GM12878 (cell line): ENCODE measurements at regions not wholly inside any gene's neighbourhood (a gene's known extent, or its start where the extent isn't known, plus 50 kb on each side); places are given as distances from the start of the nearest gene placed in this dataset.

ENCODE experiments used
- CHD2 ChIP-seq: IDR thresholded peaks from 2 replicates; pipeline ENCODE4 v1.6.1; 2011; ENCODE audit warnings: low read depth, low read length, improper control_type of control experiment, borderline replicate concordance
- ZSCAN29 ChIP-seq: fragments of 450-650 bp; IDR thresholded peaks from 2 replicates; pipeline ENCODE4 v1.6.1; 2017; ENCODE audit warnings: mild to moderate bottlenecking, moderate library complexity
- TF ChIP-seq, protein P1 (sequence below): fragments of 450-650 bp; IDR thresholded peaks from 2 replicates; pipeline ENCODE4 v1.6.1; 2017; ENCODE audit warnings: mild to moderate bottlenecking
- TF ChIP-seq, protein P2 (sequence below): fragments of 150-350 bp; IDR thresholded peaks from 2 replicates; pipeline ENCODE4 v1.6.1; 2016; ENCODE audit warnings: low read depth, low read length
- TF ChIP-seq, protein P3 (sequence below): IDR thresholded peaks from 2 replicates; pipeline ENCODE4 v1.6.1; 2011; ENCODE audit warnings: low read depth, low read length, improper control_type of control experiment, borderline replicate concordance

DNA sequence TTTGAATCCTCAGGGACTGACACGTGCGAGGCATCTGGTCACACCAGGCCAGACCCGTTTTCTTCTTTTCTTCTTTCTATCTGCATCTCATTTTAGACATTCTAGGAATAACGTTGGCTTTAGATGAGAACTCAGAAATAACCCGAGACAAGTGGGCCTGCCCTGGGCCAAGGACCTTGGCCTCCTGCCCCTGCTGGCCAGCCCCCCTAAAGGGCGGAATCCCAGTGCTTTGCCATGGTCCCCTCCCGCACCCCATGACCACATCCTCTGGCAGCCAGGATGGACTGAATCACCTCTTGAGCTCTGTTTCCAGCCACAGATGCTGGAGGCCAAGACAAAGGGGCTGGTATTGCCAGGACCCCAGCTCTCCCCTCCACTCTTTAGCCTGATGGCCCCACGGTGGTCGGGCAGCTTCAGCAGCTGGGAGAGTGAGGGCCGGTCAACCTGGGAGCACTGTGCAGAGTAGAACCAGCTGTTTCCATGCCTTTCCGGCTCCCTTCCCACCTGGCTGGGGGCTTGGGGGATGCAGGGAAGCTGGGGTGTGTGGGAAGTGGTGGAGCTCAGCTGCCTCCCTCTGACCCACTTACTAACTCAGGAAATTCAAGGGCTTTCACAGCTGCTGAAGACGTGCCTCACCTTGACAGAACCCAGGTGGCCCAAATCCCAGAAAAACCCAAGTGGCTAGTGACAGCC lies 190.9 kb downstream of the FAM43A start (continued):
- TF ChIP-seq, protein P1, sequence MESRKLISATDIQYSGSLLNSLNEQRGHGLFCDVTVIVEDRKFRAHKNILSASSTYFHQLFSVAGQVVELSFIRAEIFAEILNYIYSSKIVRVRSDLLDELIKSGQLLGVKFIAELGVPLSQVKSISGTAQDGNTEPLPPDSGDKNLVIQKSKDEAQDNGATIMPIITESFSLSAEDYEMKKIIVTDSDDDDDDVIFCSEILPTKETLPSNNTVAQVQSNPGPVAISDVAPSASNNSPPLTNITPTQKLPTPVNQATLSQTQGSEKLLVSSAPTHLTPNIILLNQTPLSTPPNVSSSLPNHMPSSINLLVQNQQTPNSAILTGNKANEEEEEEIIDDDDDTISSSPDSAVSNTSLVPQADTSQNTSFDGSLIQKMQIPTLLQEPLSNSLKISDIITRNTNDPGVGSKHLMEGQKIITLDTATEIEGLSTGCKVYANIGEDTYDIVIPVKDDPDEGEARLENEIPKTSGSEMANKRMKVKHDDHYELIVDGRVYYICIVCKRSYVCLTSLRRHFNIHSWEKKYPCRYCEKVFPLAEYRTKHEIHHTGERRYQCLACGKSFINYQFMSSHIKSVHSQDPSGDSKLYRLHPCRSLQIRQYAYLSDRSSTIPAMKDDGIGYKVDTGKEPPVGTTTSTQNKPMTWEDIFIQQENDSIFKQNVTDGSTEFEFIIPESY: no peak
- TF ChIP-seq, protein P2, sequence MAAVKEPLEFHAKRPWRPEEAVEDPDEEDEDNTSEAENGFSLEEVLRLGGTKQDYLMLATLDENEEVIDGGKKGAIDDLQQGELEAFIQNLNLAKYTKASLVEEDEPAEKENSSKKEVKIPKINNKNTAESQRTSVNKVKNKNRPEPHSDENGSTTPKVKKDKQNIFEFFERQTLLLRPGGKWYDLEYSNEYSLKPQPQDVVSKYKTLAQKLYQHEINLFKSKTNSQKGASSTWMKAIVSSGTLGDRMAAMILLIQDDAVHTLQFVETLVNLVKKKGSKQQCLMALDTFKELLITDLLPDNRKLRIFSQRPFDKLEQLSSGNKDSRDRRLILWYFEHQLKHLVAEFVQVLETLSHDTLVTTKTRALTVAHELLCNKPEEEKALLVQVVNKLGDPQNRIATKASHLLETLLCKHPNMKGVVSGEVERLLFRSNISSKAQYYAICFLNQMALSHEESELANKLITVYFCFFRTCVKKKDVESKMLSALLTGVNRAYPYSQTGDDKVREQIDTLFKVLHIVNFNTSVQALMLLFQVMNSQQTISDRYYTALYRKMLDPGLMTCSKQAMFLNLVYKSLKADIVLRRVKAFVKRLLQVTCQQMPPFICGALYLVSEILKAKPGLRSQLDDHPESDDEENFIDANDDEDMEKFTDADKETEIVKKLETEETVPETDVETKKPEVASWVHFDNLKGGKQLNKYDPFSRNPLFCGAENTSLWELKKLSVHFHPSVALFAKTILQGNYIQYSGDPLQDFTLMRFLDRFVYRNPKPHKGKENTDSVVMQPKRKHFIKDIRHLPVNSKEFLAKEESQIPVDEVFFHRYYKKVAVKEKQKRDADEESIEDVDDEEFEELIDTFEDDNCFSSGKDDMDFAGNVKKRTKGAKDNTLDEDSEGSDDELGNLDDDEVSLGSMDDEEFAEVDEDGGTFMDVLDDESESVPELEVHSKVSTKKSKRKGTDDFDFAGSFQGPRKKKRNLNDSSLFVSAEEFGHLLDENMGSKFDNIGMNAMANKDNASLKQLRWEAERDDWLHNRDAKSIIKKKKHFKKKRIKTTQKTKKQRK: no peak
- no peak for TF ChIP-seq ZSCAN29
- no peak for TF ChIP-seq CHD2
- TF ChIP-seq, protein P3, sequence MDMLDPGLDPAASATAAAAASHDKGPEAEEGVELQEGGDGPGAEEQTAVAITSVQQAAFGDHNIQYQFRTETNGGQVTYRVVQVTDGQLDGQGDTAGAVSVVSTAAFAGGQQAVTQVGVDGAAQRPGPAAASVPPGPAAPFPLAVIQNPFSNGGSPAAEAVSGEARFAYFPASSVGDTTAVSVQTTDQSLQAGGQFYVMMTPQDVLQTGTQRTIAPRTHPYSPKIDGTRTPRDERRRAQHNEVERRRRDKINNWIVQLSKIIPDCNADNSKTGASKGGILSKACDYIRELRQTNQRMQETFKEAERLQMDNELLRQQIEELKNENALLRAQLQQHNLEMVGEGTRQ: no peak
